ENCODE measurements at regions not wholly inside any gene's neighbourhood (a gene's known extent, or its start where the extent isn't known, plus 50 kb on each side); places are given as distances from the start of the nearest gene placed in this dataset.

DNA sequence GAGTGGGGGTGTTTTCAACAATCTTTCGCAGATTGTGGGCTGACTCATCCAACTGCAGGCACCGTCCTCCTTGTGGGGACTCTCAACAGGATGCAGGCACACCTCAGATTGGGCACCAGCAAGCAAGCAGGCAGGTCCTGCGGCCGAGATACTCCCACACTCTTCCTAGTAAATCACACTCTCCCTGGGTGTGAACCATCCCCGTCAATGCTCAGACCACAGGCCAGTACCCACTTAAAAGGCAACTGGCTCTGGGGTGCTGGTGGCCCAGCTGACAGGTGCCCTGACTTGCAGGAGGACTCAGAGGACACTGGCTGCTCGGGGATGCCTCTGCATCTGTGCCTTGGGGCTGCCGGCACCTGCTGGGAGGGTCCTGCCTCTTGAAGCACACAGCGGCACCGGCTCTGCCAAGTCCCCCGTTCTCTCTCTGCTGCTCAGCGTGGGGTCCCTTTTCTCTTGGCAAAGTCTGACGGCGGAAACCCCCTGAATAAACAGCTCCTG is 282.5 kb downstream of the CTTN start:
- no peak overlapping the region for H3K4me3 ChIP-seq (ENCODE audit: low read length)

DNA sequence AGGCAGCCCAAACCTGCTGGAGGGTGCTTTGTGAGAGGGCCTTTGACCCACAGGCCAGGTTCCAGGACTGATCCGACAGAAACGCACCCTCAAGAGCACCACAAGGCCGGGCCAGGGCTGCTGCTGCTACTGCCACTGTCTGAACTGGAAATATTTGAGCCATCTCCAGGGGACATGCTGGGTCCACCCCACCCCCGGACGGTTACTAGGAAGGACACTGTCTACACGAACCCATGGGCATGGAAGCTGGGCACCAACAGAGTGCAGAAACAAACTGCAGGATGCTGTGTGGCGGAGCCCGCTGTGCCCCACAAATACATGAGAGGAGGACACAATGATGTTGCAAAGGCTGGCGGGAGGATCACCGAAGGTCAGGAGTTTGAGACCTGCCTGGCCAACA is 283.7 kb downstream of the CTTN start:
- TF ChIP-seq, protein P1, sequence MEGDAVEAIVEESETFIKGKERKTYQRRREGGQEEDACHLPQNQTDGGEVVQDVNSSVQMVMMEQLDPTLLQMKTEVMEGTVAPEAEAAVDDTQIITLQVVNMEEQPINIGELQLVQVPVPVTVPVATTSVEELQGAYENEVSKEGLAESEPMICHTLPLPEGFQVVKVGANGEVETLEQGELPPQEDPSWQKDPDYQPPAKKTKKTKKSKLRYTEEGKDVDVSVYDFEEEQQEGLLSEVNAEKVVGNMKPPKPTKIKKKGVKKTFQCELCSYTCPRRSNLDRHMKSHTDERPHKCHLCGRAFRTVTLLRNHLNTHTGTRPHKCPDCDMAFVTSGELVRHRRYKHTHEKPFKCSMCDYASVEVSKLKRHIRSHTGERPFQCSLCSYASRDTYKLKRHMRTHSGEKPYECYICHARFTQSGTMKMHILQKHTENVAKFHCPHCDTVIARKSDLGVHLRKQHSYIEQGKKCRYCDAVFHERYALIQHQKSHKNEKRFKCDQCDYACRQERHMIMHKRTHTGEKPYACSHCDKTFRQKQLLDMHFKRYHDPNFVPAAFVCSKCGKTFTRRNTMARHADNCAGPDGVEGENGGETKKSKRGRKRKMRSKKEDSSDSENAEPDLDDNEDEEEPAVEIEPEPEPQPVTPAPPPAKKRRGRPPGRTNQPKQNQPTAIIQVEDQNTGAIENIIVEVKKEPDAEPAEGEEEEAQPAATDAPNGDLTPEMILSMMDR (conservative IDR thresholded peaks at IDR 0.05; ENCODE audit: low read length) = no peak
- no peak for DNase-seq (ENCODE audit: low read depth)
- H3K4me3 ChIP-seq (ENCODE audit: low read length) = no peak overlapping the region

More for the DNA sequence above, 282.5 kb downstream of the CTTN start:
- TF ChIP-seq, protein P1 (conservative IDR thresholded peaks at IDR 0.05; ENCODE audit: low read length) = no peak
- no peak for DNase-seq (ENCODE audit: low read depth)

DNA sequence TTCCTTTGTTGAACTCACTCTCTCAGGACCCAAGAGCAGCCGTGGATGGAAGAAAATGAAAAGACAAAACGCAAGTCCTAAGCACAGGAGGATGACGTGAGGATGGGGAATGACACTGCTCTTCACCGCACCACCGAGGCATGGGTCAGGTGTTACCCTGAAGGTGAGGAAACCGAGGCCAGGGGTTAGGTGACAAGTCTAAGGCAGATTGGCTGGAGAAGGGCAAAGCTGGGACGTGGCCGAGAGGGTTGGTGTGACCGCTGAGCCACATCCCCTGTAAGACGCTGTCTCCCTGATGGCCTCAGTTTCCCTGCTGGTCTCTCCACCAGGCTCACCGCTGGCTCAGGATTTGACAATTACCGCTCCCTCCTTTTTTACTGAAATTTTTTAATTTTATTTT is 284.4 kb downstream of the CTTN start:
- no peak overlapping the region for H3K4me3 ChIP-seq (ENCODE audit: low read length)
- DNase-seq (ENCODE audit: low read depth) = no peak
- TF ChIP-seq, protein P1 (conservative IDR thresholded peaks at IDR 0.05; ENCODE audit: low read length) = no peak

DNA sequence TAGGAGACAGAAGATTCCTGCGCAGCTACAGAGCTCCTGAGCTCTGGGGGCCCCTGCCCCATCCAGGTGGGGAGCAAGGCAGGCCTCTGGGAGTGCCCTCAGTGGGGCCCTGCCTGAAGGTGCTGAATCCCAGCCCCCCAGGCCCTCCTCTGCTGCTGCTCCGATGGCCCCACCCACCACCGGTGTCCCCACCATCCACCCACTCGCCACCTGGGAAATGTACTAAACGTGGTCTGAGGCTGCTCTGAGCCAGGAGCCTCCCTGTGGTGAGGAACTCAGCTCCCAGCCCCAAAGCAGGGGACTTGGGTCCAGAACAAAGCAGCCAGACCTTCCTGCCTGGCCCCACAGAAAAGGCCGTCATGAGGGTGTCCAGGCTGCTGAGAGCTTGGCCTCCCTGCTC is 289.4 kb downstream of the CTTN start:
- TF ChIP-seq, protein P1 (conservative IDR thresholded peaks at IDR 0.05; ENCODE audit: low read length) = no peak
- no peak for DNase-seq (ENCODE audit: low read depth)
- H3K4me3 ChIP-seq (ENCODE audit: low read length) = no peak overlapping the region

DNA sequence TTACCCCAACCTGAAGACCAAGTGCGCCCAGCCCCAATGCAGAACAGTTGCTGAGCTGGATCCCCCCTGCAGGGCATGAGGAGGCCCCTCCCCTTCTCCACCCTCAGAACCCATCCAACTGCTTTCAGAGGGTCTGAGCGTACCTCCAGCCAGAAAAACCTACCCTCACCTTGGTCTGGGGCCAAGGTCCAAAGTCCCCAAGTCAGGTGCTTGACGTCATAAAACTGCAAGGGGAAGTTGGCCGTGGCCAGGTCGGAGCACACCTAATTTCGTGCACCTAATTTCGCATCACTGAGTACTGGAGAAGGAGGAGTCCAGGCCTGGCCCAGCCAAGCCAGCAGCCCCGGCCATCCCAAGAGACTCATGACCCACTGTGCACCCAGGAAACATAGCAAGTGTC is 289.8 kb downstream of the CTTN start:
- DNase-seq (ENCODE audit: low read depth) = no peak
- TF ChIP-seq, protein P1 (conservative IDR thresholded peaks at IDR 0.05; ENCODE audit: low read length) = no peak
- no peak overlapping the region for H3K4me3 ChIP-seq (ENCODE audit: low read length)

DNA sequence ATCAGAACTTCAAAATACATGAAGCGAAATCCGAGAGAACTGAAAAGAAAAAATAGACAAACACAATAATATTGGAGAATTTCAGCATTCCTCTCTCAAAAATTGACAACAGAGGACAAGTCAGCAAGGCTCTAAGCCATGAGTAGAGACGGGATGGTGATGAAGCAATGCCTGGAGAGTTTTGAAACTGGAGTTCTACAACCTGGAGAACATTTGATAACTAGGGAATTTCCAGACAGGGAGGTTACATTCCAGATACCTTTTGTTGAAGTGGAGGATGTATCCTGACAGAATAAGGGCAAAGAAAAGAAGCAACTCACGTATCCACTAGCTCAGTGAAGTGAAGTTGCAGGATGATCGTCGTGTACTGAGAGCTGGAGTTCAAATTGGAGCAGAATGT is 291.4 kb downstream of the CTTN start:
- no peak overlapping the region for H3K4me3 ChIP-seq (ENCODE audit: low read length)
- DNase-seq (ENCODE audit: low read depth) = no peak
- TF ChIP-seq, protein P1 (conservative IDR thresholded peaks at IDR 0.05; ENCODE audit: low read length) = no peak

DNA sequence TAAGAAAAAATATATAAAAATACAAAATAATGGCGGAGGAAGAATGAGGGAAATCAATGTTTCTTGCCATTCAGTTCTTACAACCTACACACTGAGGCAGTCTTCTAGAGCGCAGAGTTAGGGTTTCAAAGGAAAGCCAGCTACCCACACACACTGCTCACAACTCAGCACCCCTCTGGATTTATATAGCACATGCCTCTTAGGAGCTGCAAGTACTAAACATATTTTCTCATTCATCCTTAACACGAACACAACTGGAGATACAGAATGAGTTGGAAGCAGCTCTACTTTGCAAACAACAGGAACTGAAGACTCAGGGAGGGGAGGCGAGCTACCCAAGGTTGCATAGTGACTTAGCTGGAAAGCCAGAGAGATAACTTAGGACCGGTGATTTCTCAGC is 293.8 kb downstream of the CTTN start:
- TF ChIP-seq, protein P1 (conservative IDR thresholded peaks at IDR 0.05; ENCODE audit: low read length) = no peak
- DNase-seq (ENCODE audit: low read depth) = no peak
- no peak overlapping the region for H3K4me3 ChIP-seq (ENCODE audit: low read length)
